GM23338 (cell line): ENCODE measurements at regions not wholly inside any gene's neighbourhood (a gene's known extent, or its start where the extent isn't known, plus 50 kb on each side); places are given as distances from the start of the nearest gene placed in this dataset.

ENCODE experiments used
- CREB1 ChIP-seq: fragments of 250-450 bp; sonication (Bioruptor Pico); IDR thresholded peaks from 2 replicates; pipeline ENCODE4 v1.5.0; 2020; ENCODE audit warnings: low read depth, mild to moderate bottlenecking, moderate library complexity
- CTCF ChIP-seq, 2 experiments: fragments of 200-600 bp in 1 of 2; sonication (generic) in 1 of 2; conservative IDR thresholded peaks; 2 replicates each; pipeline versions ENCODE4 v1.5.1 to v1.6.1; 2016 to 2017; ENCODE audit warnings: antibody characterized with exemption in 2 of 2, low read depth in 2 of 2, mild to moderate bottlenecking in 2 of 2, moderate library complexity in 1 of 2
- EZH2 ChIP-seq: fragments of 200-600 bp; sonication (generic); IDR thresholded peaks from one replicate; pipeline ENCODE4 v1.8.0; 2017; ENCODE audit warnings: antibody characterized with exemption, mild to moderate bottlenecking, low read depth; ENCODE audit not compliant: unreplicated experiment
- EZH2phosphoT487 ChIP-seq: fragments of 200-600 bp; sonication (generic); IDR thresholded peaks from one replicate; pipeline ENCODE4 v1.8.1; 2018; ENCODE audit warnings: antibody characterized with exemption; ENCODE audit not compliant: unreplicated experiment
- JUNB ChIP-seq: IDR thresholded peaks from one replicate; pipeline ENCODE4 v1.6.1; 2016; ENCODE audit warnings: antibody characterized with exemption; ENCODE audit not compliant: unreplicated experiment
- POLR2AphosphoS5 ChIP-seq: IDR thresholded peaks from 2 replicates; pipeline ENCODE4 v1.6.1; 2016; ENCODE audit warnings: antibody characterized with exemption, low read depth
- REST ChIP-seq: IDR thresholded peaks from one replicate; pipeline ENCODE4 v1.6.1; 2018; ENCODE audit warnings: antibody characterized with exemption; ENCODE audit not compliant: unreplicated experiment
- STAT1 ChIP-seq: IDR thresholded peaks from one replicate; pipeline ENCODE4 v1.6.1; 2016; ENCODE audit warnings: antibody characterized with exemption; ENCODE audit not compliant: unreplicated experiment
- ZNF114 ChIP-seq: fragments of 250-450 bp; sonication (Bioruptor Pico); IDR thresholded peaks from 2 replicates; pipeline ENCODE4 v1.5.0; 2020; ENCODE audit warnings: mild to moderate bottlenecking, moderate library complexity

GRCh38 chr3:187954516-187954872 lies 199.5 kb upstream of the LPP start:
- no peak for TF ChIP-seq JUNB
- TF ChIP-seq EZH2: no peak
- TF ChIP-seq CTCF (conservative IDR thresholded peaks at IDR 0.05; ENCODE audit: low read depth in 2 of 2): no peak
- TF ChIP-seq POLR2AphosphoS5: no peak
- TF ChIP-seq EZH2phosphoT487: no peak
- no peak for TF ChIP-seq REST
- TF ChIP-seq CREB1 (CRISPR knock-in tag): no peak
- TF ChIP-seq STAT1: no peak
- TF ChIP-seq ZNF114 (CRISPR knock-in tag): no peak
